Small intestine (tissue), 7 donors: ENCODE measurements at regions not wholly inside any gene's neighbourhood (a gene's known extent, or its start where the extent isn't known, plus 50 kb on each side); places are given as distances from the start of the nearest gene placed in this dataset.

Experiments
- DNase-seq, 2 donors: peaks; one replicate each; pipeline versions ENCODE4 v3.0.0 to v3.0.0-alpha.2; 2013
- FAIRE-seq: peaks from 2 replicates; lab custom pipeline; 2012; peaks lifted over from hg19 to GRCh38; lab: Jason Lieb, UNC
- H3K27ac ChIP-seq, 3 donors: one replicate each; pipeline ENCODE4 v1.5.1; 2013; ENCODE audit warnings: low read length in 2 of 3, mild to moderate bottlenecking in 2 of 3, control low read depth in 1 of 3, inconsistent platforms in 1 of 3, low read depth in 1 of 3, moderate library complexity in 1 of 3
- H3K27me3 ChIP-seq, 3 donors: one replicate each; pipeline ENCODE4 v1.6.1; 2013; ENCODE audit warnings: low read length in 3 of 3, inconsistent platforms in 1 of 3; ENCODE audit not compliant: control insufficient read depth in 3 of 3, insufficient read depth in 3 of 3
- H3K36me3 ChIP-seq, 3 donors: one replicate each; pipeline ENCODE4 v1.6.1; 2013; ENCODE audit warnings: low read length in 3 of 3, inconsistent platforms in 1 of 3, low read depth in 1 of 3, mild to moderate bottlenecking in 1 of 3, moderate library complexity in 1 of 3; ENCODE audit not compliant: control insufficient read depth in 3 of 3, insufficient read depth in 2 of 3
- H3K4me1 ChIP-seq, 3 donors: one replicate each; pipeline ENCODE4 v1.6.1; 2013; ENCODE audit warnings: low read length in 2 of 3, inconsistent platforms in 1 of 3, low read depth in 1 of 3, mild to moderate bottlenecking in 1 of 3, moderate library complexity in 1 of 3; ENCODE audit not compliant: control insufficient read depth in 3 of 3, insufficient read depth in 2 of 3
- H3K4me3 ChIP-seq, 3 donors: one replicate each; pipeline ENCODE4 v1.5.1; 2013; ENCODE audit warnings: low read length in 3 of 3, control low read depth in 1 of 3, inconsistent platforms in 1 of 3, low read depth in 1 of 3, mild to moderate bottlenecking in 1 of 3, moderate library complexity in 1 of 3
- H3K9me3 ChIP-seq, 2 donors: one replicate each; pipeline ENCODE4 v1.6.1; 2013; ENCODE audit warnings: low read depth in 1 of 2, low read length in 1 of 2; ENCODE audit not compliant: control insufficient read depth in 2 of 2, insufficient read depth in 1 of 2
- WGBS, 3 donors: extraction: QIAGEN DNeasy Blood & Tissue Kit; methylation state at CpG; one replicate each; pipeline ENCODE4 v1.1.7; 2013; 5-methylcytosine and 5-hydroxymethylcytosine counted together
- donor health status: healthy with polysubstance abuse.
- donor health status: control.
- donor health status: control.
- donor health status: Bipolar disorder and iron deficiency.
- donor health status: healthy.

- FAIRE-seq = no peak
These were observed 1594.5 kb upstream of the PIK3C3 start for GRCh38 chr18:40360558-40360957.

GRCh38 chr18:40357536-40357935 lies 1597.5 kb upstream of the PIK3C3 start:
- WGBS, 3 donors = 87 to 89% (median 89%) methylated on average over 2 of the region's 2 CpGs
- H3K4me1 ChIP-seq = no peaks in the 10 kb centered on the region
- DNase-seq (no peak), FAIRE-seq (no peak)
- no peak overlapping the region for H3K4me3 ChIP-seq
- H3K36me3 ChIP-seq = no peaks in the 10 kb centered on the region
- H3K27ac ChIP-seq = no peak overlapping the region
- H3K27me3 ChIP-seq = no peaks in the 10 kb centered on the region
- no peaks in the 10 kb centered on the region for H3K9me3 ChIP-seq

More at GRCh38 chr18:40360558-40360957, 1594.5 kb upstream of the PIK3C3 start:
- Histone ChIP-seq H3K4me3 (no peak overlapping the region), H3K4me1 (no peaks in the 10 kb centered on the region), H3K27ac (no peak overlapping the region), H3K36me3 (no peaks in the 10 kb centered on the region), H3K9me3 (no peaks in the 10 kb centered on the region), H3K27me3 (no peaks in the 10 kb centered on the region)
- no peak for DNase-seq
- 53 to 84% (median 76%) methylated on average over 2 of the region's 2 CpGs for WGBS, 3 donors

- no peaks in the 10 kb centered on the region for H3K9me3 ChIP-seq
- DNase-seq (no peak), FAIRE-seq (no peak)
- no peak overlapping the region for H3K4me3 ChIP-seq
- no peaks in the 10 kb centered on the region for H3K36me3 ChIP-seq
- H3K27ac ChIP-seq = no peak overlapping the region
- WGBS, 3 donors = 73 to 78% (median 77%) methylated on average over 6 of the region's 6 CpGs
- no peaks in the 10 kb centered on the region for H3K4me1 ChIP-seq
- H3K27me3 ChIP-seq = no peaks in the 10 kb centered on the region
These were observed 1598.9 kb upstream of the PIK3C3 start for GRCh38 chr18:40356168-40356567.

- no peak overlapping the region for H3K27ac ChIP-seq
- no peaks in the 10 kb centered on the region for H3K36me3 ChIP-seq
- H3K27me3 ChIP-seq = no peaks in the 10 kb centered on the region
- no peak for DNase-seq
- WGBS, 3 donors = 91 to 98% (median 96%) methylated on average over 1 of the region's 1 CpG
- no peak for FAIRE-seq
- H3K4me3 ChIP-seq = no peak overlapping the region
- no peaks in the 10 kb centered on the region for H3K4me1 ChIP-seq
- H3K9me3 ChIP-seq = no peaks in the 10 kb centered on the region
These were observed 1599.3 kb upstream of the PIK3C3 start for GRCh38 chr18:40355726-40356125.

GRCh38 chr18:40348196-40348595 lies 1606.8 kb upstream of the PIK3C3 start:
- Histone ChIP-seq H3K27me3 (no peaks in the 10 kb centered on the region), H3K9me3 (no peaks in the 10 kb centered on the region), H3K27ac (no peak overlapping the region), H3K4me1 (no peaks in the 10 kb centered on the region), H3K4me3 (no peak overlapping the region), H3K36me3 (no peaks in the 10 kb centered on the region)
- FAIRE-seq (no peak), DNase-seq (no peak)
- 68 to 77% (median 72%) methylated on average over 1 of the region's 1 CpG for WGBS, 3 donors

GRCh38 chr18:40347261-40347660 lies 1607.8 kb upstream of the PIK3C3 start:
- Histone ChIP-seq H3K36me3 (no peaks in the 10 kb centered on the region), H3K4me1 (no peaks in the 10 kb centered on the region), H3K27me3 (no peaks in the 10 kb centered on the region), H3K9me3 (no peaks in the 10 kb centered on the region), H3K27ac (no peak overlapping the region), H3K4me3 (no peak overlapping the region)
- FAIRE-seq (no peak), DNase-seq (no peak)
- 89 to 91% (median 91%) methylated on average over 5 of the region's 5 CpGs for WGBS, 3 donors

GRCh38 chr18:40346146-40346545 lies 1608.9 kb upstream of the PIK3C3 start:
- FAIRE-seq (no peak), DNase-seq (no peak)
- Histone ChIP-seq H3K4me1 (no peaks in the 10 kb centered on the region), H3K9me3 (no peaks in the 10 kb centered on the region), H3K4me3 (no peak overlapping the region), H3K27ac (no peak overlapping the region), H3K36me3 (no peaks in the 10 kb centered on the region), H3K27me3 (no peaks in the 10 kb centered on the region)

GRCh38 chr18:40341701-40342100 lies 1613.3 kb upstream of the PIK3C3 start:
- Histone ChIP-seq H3K9me3 (no peaks in the 10 kb centered on the region), H3K4me3 (no peak overlapping the region), H3K4me1 (no peaks in the 10 kb centered on the region), H3K27me3 (no peaks in the 10 kb centered on the region), H3K27ac (no peak overlapping the region), H3K36me3 (no peaks in the 10 kb centered on the region)
- DNase-seq (no peak), FAIRE-seq (no peak)
- 72 to 78% (median 73%) methylated on average over 3 of the region's 3 CpGs for WGBS, 3 donors

- Histone ChIP-seq H3K4me3 (no peak overlapping the region), H3K36me3 (no peaks in the 10 kb centered on the region), H3K27me3 (no peaks in the 10 kb centered on the region), H3K4me1 (no peaks in the 10 kb centered on the region), H3K9me3 (no peaks in the 10 kb centered on the region), H3K27ac (no peak overlapping the region)
- DNase-seq (no peak), FAIRE-seq (no peak)
- 87 to 90% (median 89%) methylated on average over 1 of the region's 1 CpG for WGBS, 3 donors
These were observed 1616.8 kb upstream of the PIK3C3 start for GRCh38 chr18:40338284-40338683.
